GM12874 (cell line): ENCODE measurements at regions not wholly inside any gene's neighbourhood (a gene's known extent, or its start where the extent isn't known, plus 50 kb on each side); places are given as distances from the start of the nearest gene placed in this dataset.

Experiments
- TF ChIP-seq, protein P1 (sequence below): IDR thresholded peaks from 2 replicates; pipeline ENCODE4 v1.5.1; 2011; ENCODE audit warnings: low read depth, mild to moderate bottlenecking, control low read depth, low read length, moderate library complexity; ENCODE audit not compliant: insufficient read depth

- TF ChIP-seq, protein P1, sequence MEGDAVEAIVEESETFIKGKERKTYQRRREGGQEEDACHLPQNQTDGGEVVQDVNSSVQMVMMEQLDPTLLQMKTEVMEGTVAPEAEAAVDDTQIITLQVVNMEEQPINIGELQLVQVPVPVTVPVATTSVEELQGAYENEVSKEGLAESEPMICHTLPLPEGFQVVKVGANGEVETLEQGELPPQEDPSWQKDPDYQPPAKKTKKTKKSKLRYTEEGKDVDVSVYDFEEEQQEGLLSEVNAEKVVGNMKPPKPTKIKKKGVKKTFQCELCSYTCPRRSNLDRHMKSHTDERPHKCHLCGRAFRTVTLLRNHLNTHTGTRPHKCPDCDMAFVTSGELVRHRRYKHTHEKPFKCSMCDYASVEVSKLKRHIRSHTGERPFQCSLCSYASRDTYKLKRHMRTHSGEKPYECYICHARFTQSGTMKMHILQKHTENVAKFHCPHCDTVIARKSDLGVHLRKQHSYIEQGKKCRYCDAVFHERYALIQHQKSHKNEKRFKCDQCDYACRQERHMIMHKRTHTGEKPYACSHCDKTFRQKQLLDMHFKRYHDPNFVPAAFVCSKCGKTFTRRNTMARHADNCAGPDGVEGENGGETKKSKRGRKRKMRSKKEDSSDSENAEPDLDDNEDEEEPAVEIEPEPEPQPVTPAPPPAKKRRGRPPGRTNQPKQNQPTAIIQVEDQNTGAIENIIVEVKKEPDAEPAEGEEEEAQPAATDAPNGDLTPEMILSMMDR, result no peak
Measured at GRCh38 chr17:52709724-52710123, 551.2 kb upstream of the CA10 start.

GRCh38 chr17:52696362-52696761 is 537.8 kb upstream of the CA10 start:
- TF ChIP-seq, protein P1, result no peak

- TF ChIP-seq, protein P1, result no peak
Measured at GRCh38 chr17:52686140-52686539, 527.6 kb upstream of the CA10 start.

DNA sequence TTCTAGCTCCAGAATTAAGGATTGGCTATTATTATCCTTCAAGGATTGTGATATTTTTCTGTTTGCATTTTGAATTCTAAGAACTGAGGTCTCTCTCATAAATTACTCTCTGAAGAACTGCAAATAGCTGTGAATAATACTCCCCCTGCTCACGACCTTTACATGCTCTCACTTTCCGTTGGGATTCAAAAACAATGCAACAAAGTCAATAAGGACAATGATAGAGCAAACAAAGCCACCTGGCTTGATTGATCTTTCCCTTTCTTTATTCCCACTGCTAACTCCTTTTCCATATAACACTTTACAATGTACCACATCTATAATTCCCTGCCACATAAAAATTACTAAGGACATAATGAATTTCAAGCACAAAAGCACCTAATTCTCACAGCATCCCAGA is 523.0 kb upstream of the CA10 start:
- TF ChIP-seq, protein P1, result no peak

GRCh38 chr17:52678211-52678610 is 519.7 kb upstream of the CA10 start:
- TF ChIP-seq, protein P1, result no peak

DNA sequence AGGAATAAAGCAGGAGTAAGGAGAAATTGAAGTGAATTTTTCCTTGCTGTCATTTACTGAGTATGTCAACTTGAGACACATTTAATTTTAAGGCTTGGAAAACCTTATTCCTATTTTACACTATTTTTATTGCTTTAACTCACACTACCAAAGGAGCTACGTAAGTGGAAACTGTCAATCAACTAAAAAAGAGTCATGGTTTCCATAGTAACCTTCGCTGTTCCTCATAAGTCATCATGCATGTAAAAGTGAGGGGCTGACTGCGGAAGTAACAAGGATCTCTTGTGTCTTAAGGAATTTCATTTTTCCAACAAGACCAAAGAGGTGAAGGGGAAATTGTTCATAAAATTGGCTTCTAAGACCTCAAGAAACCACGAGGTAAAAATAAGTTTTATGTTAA is 516.2 kb upstream of the CA10 start:
- TF ChIP-seq, protein P1, result no peak

DNA sequence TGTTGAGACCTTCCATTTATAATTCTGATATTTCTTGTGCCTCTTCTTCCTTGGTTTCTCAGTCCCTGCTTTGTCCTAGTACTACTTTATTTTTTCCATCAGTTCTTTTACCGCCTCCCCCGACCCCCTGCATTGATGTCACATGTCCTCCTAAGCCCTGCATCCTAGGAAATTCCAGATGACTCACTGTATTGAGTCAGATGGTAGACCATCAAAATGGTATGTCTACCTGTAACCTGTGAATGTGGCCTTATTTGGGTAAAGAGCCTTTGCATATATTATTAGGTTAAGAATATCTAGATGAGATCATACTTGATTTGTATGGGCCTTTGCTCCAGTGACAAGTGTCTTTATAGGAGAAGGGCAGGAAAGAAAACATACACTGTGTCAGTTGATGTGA is 515.3 kb upstream of the CA10 start:
- TF ChIP-seq, protein P1, result no peak

GRCh38 chr17:52666264-52666663 is 507.8 kb upstream of the CA10 start:
- TF ChIP-seq, protein P1, result no peak
